Body of pancreas (tissue), 4 donors: ENCODE measurements at regions not wholly inside any gene's neighbourhood (a gene's known extent, or its start where the extent isn't known, plus 50 kb on each side); places are given as distances from the start of the nearest gene placed in this dataset.

ENCODE experiments used
- ATAC-seq: fragments of 150-250 bp; one replicate; pipeline ENCODE4 v1.9.1; 2016
- DNase-seq, 4 donors: peaks; one replicate each; pipeline ENCODE4 v3.0.0-alpha.2; 2019
- H3K27ac ChIP-seq, 4 donors: fragments of 200-600 bp; sonication (generic); 1 replicate in 3 of 4; 2 replicates in 1 of 4; pipeline versions ENCODE4 v1.5.1 to v1.6.1; 2016 to 2019; ENCODE audit warnings: mild to moderate bottlenecking in 1 of 4, mixed read lengths in 1 of 4, moderate library complexity in 1 of 4
- H3K27me3 ChIP-seq, 2 donors: fragments of 200-600 bp; sonication (generic); one replicate each; pipeline ENCODE4 v1.6.0; 2016; ENCODE audit warnings: mild to moderate bottlenecking in 1 of 2
- H3K36me3 ChIP-seq, 2 donors: fragments of 200-600 bp; sonication (generic); replicated peaks in 1 of 2; 2 replicates each; pipeline ENCODE4 v1.5.1; 2016; ENCODE audit warnings: low read depth in 2 of 2; ENCODE audit not compliant: insufficient read depth in 1 of 2
- H3K4me1 ChIP-seq: fragments of 200-600 bp; sonication (generic); one replicate; pipeline ENCODE4 v1.6.0; 2016
- H3K4me3 ChIP-seq, 2 donors: fragments of 200-600 bp; sonication (generic); 1 replicate in 1 of 2; 2 replicates in 1 of 2; pipeline ENCODE4 v1.5.1; 2016 to 2019
- H3K9me3 ChIP-seq, 3 donors: fragments of 200-600 bp; sonication (generic); 1 replicate in 2 of 3; 2 replicates in 1 of 3; pipeline ENCODE4 v1.5.1; 2016
- POLR2A ChIP-seq, 3 donors: fragments of 450-650 bp; IDR thresholded peaks; one replicate each; pipeline ENCODE4 v1.6.1; 2016; ENCODE audit warnings: antibody characterized with exemption in 3 of 3, mild to moderate bottlenecking in 2 of 3
- WGBS, 2 donors: methylation state at CpG; one replicate each; pipeline ENCODE4 v1.1.5; 2017; 5-methylcytosine and 5-hydroxymethylcytosine counted together
- intact Hi-C: fragments of 100-400 bp; cut with DNase I; formaldehyde crosslinking; loops from one replicate; pipeline ENCODE4 v1.15.1; 2023
- TF ChIP-seq, protein P1 (sequence below), 7 experiments: fragments of 450-650 bp in 4 of 7; fragments of 200-600 bp in 3 of 7; sonication (generic) in 3 of 7; IDR thresholded peaks; one replicate each; pipeline ENCODE4 v1.5.1; 2016 to 2019; ENCODE audit warnings: antibody characterized with exemption in 7 of 7

- 49 to 60% methylated on average over 2 of the region's 2 CpGs for WGBS, 2 donors
These were observed 158.1 kb downstream of the RPS29 start for GRCh38 chr14:49428076-49428475.

GRCh38 chr14:49427117-49427516, 159.1 kb downstream of the RPS29 start:
- Histone ChIP-seq H3K9me3 (no peaks in the 10 kb centered on the region), H3K4me3 (no peak overlapping the region), H3K4me1 (no peaks in the 10 kb centered on the region), H3K27ac (no peak overlapping the region), H3K36me3 (no peaks in the 10 kb centered on the region), H3K27me3 (no peaks in the 10 kb centered on the region)
- intact Hi-C loops: no loop called here
- ATAC-seq: no peak
- DNase-seq: no peak
- WGBS, 2 donors: 30 to 32% methylated on average over 8 of the region's 8 CpGs
- TF ChIP-seq, protein P1, sequence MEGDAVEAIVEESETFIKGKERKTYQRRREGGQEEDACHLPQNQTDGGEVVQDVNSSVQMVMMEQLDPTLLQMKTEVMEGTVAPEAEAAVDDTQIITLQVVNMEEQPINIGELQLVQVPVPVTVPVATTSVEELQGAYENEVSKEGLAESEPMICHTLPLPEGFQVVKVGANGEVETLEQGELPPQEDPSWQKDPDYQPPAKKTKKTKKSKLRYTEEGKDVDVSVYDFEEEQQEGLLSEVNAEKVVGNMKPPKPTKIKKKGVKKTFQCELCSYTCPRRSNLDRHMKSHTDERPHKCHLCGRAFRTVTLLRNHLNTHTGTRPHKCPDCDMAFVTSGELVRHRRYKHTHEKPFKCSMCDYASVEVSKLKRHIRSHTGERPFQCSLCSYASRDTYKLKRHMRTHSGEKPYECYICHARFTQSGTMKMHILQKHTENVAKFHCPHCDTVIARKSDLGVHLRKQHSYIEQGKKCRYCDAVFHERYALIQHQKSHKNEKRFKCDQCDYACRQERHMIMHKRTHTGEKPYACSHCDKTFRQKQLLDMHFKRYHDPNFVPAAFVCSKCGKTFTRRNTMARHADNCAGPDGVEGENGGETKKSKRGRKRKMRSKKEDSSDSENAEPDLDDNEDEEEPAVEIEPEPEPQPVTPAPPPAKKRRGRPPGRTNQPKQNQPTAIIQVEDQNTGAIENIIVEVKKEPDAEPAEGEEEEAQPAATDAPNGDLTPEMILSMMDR (IDR thresholded peaks at IDR 0.05): no peak
- TF ChIP-seq POLR2A (IDR thresholded peaks at IDR 0.05): no peak

More at GRCh38 chr14:49428076-49428475, 158.1 kb downstream of the RPS29 start:
- Histone ChIP-seq H3K4me3 (no peak overlapping the region), H3K36me3 (no peaks in the 10 kb centered on the region), H3K27me3 (no peaks in the 10 kb centered on the region), H3K27ac (no peak overlapping the region), H3K4me1 (no peaks in the 10 kb centered on the region), H3K9me3 (no peaks in the 10 kb centered on the region)
- ATAC-seq (no peak), DNase-seq (no peak)
- intact Hi-C loops: no loop called here
- TF ChIP-seq POLR2A (IDR thresholded peaks at IDR 0.05): no peak
- TF ChIP-seq, protein P1 (IDR thresholded peaks at IDR 0.05): no peak

- ATAC-seq (no peak), DNase-seq (no peak)
- H3K4me1 ChIP-seq: no peaks in the 10 kb centered on the region
- no peaks in the 10 kb centered on the region for H3K27me3 ChIP-seq
- no peaks in the 10 kb centered on the region for H3K9me3 ChIP-seq
- H3K36me3 ChIP-seq: no peaks in the 10 kb centered on the region
- H3K27ac ChIP-seq: no peak overlapping the region
- H3K4me3 ChIP-seq: no peak overlapping the region
- WGBS, 2 donors: 26 to 28% methylated on average over 1 of the region's 1 CpG
- TF ChIP-seq POLR2A (IDR thresholded peaks at IDR 0.05): no peak
- TF ChIP-seq, protein P1 (IDR thresholded peaks at IDR 0.05): no peak
- intact Hi-C loops: no loop called here
These were observed 160.3 kb downstream of the RPS29 start for GRCh38 chr14:49425921-49426320.

GRCh38 chr14:49424436-49425331, 161.5 kb downstream of the RPS29 start:
- WGBS, 2 donors: 56 to 58% methylated on average over 4 of the region's 4 CpGs
- Histone ChIP-seq H3K4me1 (no peaks in the 10 kb centered on the region), H3K27me3 (no peaks in the 10 kb centered on the region), H3K4me3 (no peak overlapping the region), H3K27ac (no peak overlapping the region), H3K9me3 (no peaks in the 10 kb centered on the region), H3K36me3 (no peaks in the 10 kb centered on the region)
- intact Hi-C loops: no loop called here
- ATAC-seq (no peak), DNase-seq (no peak)
- TF ChIP-seq, protein P1 (IDR thresholded peaks at IDR 0.05): no peak
- TF ChIP-seq POLR2A (IDR thresholded peaks at IDR 0.05): no peak

GRCh38 chr14:49420201-49420600, 166.0 kb downstream of the RPS29 start:
- TF ChIP-seq, protein P1 (IDR thresholded peaks at IDR 0.05): no peak
- no peak for TF ChIP-seq POLR2A (IDR thresholded peaks at IDR 0.05)
- intact Hi-C loops: no loop called here
- no peaks in the 10 kb centered on the region for H3K36me3 ChIP-seq
- ATAC-seq (no peak), DNase-seq (no peak)
- H3K4me3 ChIP-seq: no peak overlapping the region
- H3K9me3 ChIP-seq: no peaks in the 10 kb centered on the region
- H3K4me1 ChIP-seq: no peaks in the 10 kb centered on the region
- H3K27ac ChIP-seq: no peak overlapping the region
- no peaks in the 10 kb centered on the region for H3K27me3 ChIP-seq
- 69 to 80% methylated on average over 3 of the region's 3 CpGs for WGBS, 2 donors
